ENCODE measurements at regions not wholly inside any gene's neighbourhood (a gene's known extent, or its start where the extent isn't known, plus 50 kb on each side); places are given as distances from the start of the nearest gene placed in this dataset.
A peak's percentile ranks its signal among the peaks of the same experiment; 100 is the strongest.
"Not testable (repeated sequence)": the region's sequence is repeated elsewhere in the genome, so short reads cannot be mapped to it uniquely, and the experiment has no call there.

DNA sequence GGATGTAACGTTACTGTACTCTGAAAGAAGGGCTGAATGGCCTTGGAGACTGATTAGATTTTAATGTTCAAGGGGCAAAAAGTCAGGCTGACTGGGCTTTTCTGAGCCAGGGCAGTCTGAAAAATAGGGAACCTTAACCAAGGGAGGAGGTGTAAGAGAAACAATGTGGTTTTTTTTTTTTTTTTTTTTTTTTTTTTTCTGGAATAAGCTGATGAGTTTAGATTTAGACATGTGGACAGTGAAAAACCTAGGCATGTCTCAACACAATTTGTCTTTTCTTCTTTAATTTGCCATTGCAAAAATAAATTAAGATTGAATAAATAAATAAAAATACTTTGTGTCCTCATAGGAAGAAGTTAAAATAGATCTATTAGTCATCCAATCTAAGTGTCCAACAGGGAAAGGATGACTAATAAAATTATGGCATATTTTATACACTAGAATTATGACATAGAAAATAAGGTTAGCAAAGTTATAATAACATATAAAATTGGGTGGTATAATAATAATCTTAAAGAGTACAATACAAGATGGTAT, 237.6 kb upstream of the TRIB2 start:
- peak overlapping the region in 1 of 2 donors; percentile 0 for H3K27ac ChIP-seq
- TF ChIP-seq, protein P1, sequence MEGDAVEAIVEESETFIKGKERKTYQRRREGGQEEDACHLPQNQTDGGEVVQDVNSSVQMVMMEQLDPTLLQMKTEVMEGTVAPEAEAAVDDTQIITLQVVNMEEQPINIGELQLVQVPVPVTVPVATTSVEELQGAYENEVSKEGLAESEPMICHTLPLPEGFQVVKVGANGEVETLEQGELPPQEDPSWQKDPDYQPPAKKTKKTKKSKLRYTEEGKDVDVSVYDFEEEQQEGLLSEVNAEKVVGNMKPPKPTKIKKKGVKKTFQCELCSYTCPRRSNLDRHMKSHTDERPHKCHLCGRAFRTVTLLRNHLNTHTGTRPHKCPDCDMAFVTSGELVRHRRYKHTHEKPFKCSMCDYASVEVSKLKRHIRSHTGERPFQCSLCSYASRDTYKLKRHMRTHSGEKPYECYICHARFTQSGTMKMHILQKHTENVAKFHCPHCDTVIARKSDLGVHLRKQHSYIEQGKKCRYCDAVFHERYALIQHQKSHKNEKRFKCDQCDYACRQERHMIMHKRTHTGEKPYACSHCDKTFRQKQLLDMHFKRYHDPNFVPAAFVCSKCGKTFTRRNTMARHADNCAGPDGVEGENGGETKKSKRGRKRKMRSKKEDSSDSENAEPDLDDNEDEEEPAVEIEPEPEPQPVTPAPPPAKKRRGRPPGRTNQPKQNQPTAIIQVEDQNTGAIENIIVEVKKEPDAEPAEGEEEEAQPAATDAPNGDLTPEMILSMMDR (IDR thresholded peaks at IDR 0.05) = no peak

DNA sequence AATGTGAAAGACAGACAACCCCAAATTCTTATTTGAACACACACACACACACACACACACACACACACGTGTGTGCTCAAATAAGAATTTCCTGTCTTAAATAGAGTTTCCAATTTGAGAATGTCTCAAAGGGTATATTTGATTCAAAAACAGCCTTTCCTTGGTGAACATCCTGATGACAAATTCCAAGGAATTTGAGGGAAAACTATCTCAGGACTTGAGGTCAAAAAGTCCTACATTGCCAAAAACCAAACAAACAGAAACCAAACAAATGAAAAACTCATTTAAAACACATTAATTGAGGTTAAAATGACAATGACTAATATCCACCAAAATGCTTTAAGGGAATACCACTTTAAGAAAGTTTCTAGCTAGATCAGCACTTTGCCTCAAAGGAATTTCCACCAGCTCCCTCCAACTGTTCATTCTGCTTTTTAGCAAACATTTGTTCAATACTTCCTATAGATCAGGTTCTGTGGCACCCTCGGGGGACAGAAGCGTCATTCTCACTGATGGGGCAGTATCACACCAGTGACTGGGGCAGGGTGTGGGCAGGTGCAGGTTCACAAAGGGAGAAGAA, 232.1 kb upstream of the TRIB2 start:
- TF ChIP-seq, protein P1 (IDR thresholded peaks at IDR 0.05) = no peak
- no peak for DNase-seq (ENCODE audit: low spot score)
- H3K4me3 ChIP-seq = no peak overlapping the region
- H3K27ac ChIP-seq = peak overlapping the region in 1 of 2 donors; percentile 6

More for the DNA sequence above, 237.6 kb upstream of the TRIB2 start:
- no peak overlapping the region for H3K4me3 ChIP-seq
- DNase-seq (ENCODE audit: low spot score) = no peak

DNA sequence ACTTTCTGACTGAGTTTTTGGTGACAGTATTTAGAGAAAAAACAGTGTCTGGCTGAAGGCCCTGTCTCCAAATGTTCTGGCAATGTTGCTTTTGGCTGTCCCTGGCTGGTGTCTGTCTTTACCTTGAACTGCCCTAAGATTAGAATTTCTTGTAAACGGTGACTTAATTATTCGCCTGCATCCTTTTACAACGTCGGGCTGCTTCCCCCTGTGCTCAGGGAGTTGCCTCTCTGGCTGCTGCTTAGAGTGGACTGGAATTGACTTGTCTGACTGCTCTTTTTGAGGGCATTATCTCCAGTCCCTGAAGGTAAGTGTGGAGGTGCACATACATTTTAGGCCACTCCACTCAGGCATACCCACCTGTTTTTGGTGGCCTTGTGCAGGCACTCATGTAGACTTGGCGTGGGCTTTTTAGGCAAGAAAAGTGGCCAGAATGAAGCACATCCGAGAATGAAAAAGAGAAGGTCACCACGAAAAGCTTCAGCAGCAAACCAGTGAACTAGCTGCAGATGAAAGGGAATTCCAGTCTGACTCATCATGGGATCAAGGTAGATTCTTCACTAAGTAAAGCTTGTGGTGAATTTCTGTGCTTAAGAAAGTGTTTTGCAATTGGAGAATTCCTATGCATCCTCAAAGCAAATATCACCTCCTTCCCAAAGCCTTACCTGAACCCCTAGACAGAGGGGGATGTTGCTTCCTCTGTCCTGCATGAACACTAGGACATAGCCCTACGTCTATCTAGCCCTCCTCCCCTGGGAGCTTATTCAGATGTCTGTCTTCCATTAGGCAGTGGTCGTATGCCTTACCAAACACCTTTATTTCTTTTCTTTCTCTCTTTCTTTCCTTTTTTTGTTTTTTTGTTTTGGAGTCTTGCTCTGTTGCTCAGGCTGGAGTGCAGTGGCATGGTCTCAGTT, 230.3 kb upstream of the TRIB2 start:
- Histone ChIP-seq H3K4me3 (no peak overlapping the region), H3K27ac (peak overlapping the region in 1 of 2 donors; percentile 11)
- DNase-seq (ENCODE audit: low spot score) = no peak
- TF ChIP-seq, protein P1 (IDR thresholded peaks at IDR 0.05) = no peak

DNA sequence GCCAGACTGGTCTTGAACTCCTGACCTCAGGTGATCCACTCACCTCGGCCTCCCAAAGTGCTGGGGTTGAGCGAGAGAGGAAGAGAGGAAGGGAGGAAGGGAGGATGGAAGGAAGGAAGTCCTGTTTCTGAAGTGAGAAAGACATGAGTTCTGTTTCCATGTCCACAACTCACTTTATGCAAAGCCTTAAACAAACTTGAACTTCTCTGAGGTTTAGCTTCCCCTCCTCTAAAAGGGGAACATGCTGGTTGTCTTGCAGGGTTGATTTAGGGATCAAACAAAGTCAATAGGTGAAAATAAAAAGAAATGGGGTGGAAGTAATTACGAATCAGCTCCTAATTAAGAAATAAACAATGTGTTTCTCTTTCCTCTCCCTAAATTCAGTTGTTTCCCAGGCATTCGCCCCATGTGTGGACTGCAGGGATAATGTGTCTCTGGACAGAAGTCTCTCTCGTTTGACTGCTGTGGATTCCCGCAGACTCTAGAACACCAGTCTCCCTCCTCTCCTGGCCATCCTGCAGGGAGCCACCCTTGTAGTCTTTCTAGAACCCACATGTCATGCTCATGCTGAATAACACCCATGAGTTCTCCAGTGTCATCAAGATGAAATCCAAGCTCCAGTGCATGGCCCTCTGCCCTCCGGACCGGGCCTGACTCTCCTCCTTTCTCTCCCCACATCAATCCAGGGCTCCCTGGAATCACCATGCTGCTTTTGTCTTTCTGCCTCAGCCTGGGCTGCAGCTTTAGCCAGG, 229.3 kb upstream of the TRIB2 start:
- H3K4me3 ChIP-seq = no peak overlapping the region
- DNase-seq (ENCODE audit: low spot score) = no peak
- TF ChIP-seq, protein P1 (IDR thresholded peaks at IDR 0.05) = no peak
- H3K27ac ChIP-seq = no peak overlapping the region

DNA sequence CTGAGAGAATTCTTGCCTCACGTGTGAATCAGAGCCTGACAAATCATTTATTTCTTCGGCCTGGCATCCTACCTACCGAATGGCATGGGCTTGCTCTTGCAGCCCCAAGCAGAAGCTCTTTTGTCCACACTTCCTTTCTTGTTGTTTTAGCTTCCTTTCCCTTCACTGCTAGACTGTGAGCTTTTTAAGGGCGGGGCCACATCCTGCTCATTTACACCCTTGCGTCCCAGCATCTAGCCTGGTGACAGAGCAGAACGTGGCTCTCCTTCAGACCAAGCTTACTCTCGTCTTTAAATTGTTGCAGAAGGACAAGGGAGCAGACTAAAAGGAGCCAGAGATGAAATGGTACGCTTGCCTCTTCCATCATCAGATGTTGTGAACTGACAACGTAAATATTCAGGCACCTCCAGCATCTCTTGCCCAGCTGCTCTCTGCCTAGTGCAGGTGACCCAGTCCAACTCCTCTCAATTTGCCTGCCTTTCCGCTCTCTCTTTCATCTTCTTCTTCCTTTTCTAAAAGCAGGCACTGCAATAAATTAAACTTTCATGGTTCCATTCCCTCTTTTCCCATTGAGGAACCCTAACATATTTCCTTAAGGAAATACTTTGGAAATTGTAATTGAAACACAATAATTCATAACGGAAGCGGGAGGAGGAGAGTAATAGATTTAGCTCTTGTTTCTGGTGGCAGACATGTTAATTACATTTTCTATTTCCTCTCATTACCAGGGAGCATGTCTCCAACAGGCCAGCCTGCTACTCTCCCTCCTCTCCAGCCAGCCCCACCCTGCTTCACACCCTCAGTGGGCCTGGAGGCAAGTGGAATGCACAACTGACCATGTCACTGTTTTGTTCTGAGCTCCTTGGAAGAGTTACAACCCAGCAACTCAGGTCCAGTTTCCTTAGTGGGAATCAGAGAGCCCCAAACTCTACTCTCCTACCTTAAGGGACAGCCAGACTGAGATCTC, 228.1 kb upstream of the TRIB2 start:
- H3K27ac ChIP-seq = no peak overlapping the region
- TF ChIP-seq, protein P1 (IDR thresholded peaks at IDR 0.05) = no peak
- no peak overlapping the region for H3K4me3 ChIP-seq
- DNase-seq (ENCODE audit: low spot score) = no peak

DNA sequence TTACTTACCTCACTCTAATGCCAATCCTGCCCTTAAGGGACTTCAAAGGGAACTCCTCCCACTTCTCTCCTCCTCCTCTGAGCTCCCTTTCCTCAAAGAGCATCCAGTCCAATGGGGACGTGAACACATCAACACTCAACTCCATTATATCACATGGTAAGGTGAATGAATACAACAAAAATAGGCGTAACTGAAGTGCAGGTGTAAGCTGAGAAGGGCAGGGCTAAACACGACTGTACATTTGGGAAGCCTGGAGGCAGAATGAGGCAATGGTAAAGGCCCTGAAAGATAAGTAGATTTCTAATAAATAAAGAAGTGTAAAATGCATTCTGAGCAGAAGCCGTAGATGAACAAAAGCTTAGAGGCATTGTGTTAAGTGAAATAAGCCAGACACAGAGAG, 226.1 kb upstream of the TRIB2 start:
- Histone ChIP-seq H3K27ac (no peak overlapping the region), H3K4me3 (no peak overlapping the region)
- TF ChIP-seq, protein P1 (IDR thresholded peaks at IDR 0.05) = no peak
- DNase-seq (ENCODE audit: low spot score) = no peak

DNA sequence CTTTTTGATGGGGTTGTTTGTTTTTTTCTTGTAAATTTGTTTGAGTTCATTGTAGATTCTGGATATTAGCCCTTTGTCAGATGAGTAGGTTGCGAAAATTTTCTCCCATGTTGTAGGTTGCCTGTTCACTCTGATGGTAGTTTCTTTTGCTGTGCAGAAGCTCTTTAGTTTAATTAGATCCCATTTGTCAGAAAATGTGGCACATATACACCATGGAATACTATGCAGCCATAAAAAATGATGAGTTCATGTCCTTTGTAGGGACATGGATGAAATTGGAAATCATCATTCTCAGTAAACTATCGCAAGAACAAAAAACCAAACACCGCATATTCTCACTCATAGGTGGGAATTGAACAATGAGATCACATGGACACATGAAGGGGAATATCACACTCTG, 224.4 kb upstream of the TRIB2 start:
- H3K4me3 ChIP-seq; H3K27ac ChIP-seq; DNase-seq (ENCODE audit: low spot score): not testable (repeated sequence)

Measured in coronary artery (tissue), 2 donors.